NCI-H2029 (cell line): ENCODE measurements at regions not wholly inside any gene's neighbourhood (a gene's known extent, or its start where the extent isn't known, plus 50 kb on each side); places are given as distances from the start of the nearest gene placed in this dataset.
"Not testable (repeated sequence)": the region's sequence is repeated elsewhere in the genome, so short reads cannot be mapped to it uniquely, and the experiment has no call there.

Source experiments
- DNase-seq: peaks from one replicate; lab custom pipeline; 2025; lab: John Stamatoyannopoulos, UW

DNA sequence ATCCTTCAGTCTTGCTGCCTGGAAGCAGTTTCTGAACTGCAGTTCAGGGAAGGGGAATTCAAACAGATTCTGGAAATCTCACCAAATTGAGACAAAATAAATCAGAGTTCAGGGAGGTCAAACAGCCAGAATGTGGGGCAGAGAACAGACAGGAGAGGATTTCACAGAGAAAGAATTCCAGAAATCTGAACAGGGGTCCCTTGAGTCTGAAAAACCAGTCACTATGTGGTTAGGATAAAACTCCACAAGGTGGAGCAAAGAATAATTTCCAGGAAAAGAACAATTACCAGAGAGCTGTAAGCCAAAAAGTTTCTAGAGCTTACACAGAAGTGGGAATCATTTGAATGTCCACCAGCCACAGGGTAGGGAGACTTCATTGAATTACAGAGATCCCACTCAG, 84.7 kb downstream of the URB2 start:
- no peak for DNase-seq

DNA sequence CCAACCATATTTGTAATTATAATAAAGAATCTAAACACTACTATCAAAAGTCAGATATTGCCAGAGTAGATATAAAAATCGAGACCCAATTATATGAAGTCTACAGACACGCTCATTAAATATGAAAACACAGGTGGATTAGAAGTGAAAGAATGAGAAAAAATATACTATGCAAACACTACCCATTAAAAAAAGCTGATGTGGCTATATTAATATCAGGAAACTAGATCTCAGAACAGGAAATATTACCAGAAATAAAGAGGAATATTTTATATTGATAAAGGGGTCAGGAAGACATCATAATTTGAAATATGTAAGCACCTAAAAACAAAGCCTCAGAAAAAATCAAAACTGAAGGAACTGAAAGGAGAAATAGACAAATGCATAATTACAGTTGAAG, 88.3 kb downstream of the URB2 start:
- no peak for DNase-seq

DNA sequence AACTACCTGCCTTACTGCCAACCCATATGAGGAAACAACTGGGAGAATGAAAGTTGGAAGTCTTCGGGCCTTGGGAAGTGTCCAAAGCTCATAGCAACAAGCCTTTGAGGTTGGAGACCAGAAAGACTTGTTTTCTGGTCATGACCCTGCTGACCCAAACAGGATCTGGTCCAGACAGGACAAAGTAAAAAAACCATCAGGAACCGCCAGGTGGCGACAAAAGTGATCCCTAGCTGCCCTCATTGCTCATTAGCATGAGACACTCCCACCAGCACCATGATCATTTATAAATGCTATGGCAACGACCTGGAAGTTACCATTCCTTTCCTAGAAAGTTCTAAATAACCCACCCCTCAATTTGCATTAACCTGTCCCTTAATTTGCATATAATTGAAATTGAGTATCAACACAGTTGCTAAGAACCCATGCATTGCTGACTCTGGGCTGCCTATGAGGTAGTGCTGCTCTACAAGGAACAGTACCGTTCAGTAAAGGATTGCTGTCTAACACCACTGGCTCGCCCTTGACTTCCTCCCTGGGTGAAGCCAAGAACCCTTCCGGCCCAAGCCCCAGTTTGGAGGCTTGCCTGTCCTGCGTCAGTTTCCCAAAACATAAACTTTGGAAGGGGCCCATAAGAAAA, 89.0 kb downstream of the URB2 start:
- no peak for DNase-seq

DNA sequence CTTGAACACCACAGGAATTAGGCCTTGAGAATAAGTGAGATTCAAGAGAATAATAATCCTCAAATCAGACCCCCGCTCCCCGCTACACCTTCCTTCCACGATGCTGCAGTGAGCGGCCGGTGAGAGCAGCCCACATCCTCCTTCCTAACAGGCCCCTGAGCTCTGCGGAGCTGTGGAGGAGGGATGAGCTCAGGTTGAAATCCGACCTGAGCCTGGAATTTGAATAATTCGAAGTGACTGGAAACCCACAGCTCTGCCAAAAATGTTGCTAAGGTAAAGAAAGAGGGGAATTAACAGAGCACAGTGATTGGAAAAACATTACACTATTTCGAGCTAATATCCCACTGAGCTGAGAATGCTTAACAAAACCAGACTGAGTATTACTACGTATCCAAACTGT, 90.0 kb downstream of the URB2 start:
- DNase-seq = no peak

DNA sequence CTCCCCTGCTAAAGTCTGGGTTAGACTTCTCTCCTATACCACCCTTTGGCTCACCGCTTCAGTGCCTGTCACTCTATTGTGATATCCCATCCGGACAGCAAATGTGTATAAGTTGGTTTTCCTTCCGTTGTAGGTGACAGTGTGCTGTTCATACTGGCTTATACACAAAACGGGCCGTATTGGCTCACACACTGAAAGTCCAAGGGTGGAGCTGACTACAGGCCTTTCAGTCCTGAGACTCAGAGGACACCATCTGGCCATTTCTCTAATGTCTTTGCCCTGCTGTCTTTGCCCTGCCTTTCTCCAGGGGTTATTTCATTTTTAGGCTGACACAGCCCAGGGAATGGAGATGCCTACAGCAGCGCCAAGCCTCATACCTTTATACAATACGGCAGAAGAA, 90.7 kb downstream of the URB2 start:
- DNase-seq = no peak

DNA sequence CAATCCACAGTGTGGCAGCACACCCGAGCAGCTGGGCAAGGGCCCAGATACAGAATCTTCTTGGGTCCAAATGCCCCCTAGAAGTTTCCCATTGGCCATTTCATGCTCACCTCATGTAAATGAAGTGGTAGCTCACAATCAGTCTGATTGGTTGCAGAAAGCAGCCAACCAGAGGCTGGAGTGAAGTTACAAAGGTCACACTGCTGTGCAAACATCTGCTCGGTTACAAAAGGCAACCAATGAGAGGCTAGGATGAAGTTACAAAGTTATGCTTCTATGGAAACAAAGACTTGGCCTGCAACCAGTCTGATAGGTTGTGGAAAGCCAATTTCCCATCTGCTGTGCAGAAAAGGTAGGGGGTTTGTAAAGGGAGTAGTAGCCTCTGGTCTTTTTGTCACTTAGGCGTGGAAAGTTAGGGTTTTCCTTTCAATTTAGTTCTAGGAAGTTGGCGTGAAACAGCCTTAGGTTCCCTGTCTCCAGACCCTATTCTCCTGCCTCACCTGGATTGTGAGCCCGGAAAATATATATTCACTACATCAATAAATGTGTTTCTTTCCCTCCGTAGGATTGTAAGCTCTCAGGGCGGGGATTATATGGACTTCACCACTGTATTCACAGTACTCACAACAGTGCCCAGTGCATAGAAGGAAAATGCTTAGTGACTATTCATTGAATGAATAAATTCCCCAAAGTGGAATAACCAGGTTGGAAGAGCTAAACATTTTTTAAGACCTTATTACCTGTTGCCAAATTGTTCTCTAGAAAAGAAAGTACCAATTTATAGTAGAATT, 91.9 kb downstream of the URB2 start:
- DNase-seq = no peak

DNA sequence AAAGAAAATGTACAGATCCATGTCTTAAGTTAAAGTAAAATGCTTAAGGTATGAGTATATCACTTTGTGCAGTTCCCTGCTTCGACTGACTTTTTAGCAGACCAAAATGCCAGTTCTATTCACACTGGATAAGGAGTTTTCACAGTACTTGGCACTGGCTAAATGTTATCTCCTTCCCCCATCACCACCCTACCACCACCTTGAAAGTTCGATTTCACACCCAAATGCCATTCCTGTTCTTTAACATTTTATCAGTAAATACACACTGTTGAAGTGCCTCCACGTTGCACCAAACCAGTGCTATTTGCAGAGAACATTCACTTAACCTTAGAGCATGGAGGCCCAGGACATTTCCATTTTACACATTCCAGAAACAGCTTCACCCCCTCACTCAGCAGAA, 100.0 kb downstream of the URB2 start:
- DNase-seq = no peak

DNA sequence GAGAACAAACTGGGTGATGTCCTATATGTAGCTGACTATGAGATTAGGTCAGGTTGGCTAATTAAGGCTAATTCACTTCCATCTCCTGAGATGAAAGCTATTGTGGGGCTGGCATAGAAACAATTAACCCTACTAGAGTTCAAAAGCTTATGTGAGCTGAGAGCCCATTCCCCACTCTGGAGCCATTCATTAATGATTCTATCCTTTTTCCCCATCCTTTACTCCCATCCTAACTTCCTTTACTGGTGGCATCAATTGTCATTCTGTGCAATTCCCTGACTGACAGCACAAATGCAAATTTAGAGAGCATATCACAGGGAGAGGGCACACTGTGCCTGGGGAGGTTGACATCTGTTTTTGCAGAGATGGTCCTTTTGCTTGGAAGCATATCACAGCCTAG, 103.9 kb downstream of the URB2 start:
- no peak for DNase-seq

DNA sequence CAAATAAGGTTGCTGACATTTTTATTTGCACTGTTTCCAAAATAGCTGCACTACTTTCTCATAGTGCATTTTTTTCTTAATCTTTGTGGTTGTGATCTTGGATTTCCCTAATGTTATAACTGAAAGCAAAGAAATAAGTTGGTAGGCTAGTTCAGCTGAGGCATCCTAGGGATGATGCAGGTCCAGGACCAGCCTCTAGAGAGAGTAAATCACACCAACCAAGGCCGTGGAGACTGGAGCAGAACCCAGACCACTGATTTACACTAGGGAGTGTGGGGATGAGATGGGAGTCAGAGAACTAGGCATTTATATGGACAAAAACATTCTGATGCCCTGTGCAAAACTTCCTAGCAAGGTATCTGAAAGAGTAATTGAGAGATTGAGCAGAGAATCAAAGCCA, 104.5 kb downstream of the URB2 start:
- no peak for DNase-seq

DNA sequence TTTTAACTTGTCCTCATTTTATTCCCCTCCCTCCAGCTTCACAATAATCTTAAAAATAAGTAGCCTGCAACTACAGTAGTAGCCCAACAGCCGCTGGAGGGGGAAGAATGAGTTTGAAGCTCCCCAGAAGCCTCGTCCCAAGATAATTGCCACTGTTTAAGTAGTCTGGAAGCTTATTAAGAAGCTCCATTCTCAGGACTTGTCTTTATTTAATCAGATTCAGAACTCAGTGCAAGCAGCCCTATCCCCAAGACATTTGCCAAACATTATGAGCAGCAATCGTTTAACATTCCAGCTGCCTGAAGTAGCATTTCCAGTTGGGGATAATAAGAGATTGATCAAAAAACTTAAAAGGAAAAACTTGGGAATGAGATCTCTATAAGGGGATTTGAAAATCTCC, 106.0 kb downstream of the URB2 start:
- DNase-seq = no peak

DNA sequence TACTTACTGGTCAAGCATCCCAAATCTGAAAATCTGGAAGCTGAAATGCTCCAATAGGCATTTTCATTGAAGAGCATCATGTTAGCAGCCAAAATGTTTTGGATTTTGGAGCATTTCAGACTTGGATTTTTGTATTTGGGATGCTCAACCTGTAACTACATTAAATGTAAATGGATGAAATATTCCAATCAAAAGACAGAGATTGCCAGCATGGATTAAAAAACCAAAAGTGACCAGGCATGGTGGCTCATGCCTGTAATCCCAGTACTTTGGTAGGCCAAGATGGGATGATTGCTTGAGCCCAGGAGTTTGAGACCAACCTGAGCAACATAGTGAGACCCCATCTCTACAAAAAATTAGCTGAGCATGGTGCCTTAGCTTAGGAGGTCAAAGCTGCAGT, 110.3 kb downstream of the URB2 start:
- no peak for DNase-seq

DNA sequence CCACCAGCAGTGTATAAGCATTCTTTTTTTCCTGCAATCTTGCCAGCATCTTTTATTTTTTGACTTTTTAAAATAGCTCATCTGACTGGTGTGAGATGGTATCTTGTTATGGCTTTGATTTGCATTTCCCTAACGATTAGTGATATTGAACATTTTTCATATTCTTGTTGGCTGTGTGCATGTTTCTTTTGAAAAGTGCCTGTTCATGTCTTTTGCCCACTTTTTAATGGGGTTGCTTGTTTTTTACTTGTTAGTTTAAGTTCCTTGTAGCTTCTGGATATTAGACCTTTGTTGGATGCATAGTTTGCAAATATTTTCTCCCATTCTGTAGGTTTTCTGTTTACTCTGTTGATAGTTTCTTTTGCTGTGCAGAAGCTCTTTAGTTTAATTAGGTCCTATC, 116.6 kb downstream of the URB2 start:
- DNase-seq = not testable (repeated sequence)

DNA sequence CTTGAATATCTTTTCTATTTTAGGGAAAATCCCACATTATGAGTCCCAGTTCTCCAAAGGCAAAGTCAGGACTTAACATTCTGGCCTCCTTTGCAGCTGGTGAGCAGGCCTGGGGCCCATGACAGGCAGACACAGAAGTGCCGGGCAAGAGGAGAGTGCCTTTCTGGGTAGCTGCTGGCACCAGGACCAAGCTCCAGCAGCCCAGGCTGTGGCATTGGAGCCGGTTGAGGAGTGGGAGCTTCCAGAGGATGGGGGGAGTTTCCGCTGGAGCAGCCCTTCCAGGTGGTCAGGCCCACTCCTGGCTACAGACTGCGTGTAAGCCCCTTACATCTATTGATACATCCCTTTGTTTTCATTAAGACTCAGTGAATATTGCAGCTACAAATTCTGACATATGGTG, 123.9 kb downstream of the URB2 start:
- DNase-seq = no peak

DNA sequence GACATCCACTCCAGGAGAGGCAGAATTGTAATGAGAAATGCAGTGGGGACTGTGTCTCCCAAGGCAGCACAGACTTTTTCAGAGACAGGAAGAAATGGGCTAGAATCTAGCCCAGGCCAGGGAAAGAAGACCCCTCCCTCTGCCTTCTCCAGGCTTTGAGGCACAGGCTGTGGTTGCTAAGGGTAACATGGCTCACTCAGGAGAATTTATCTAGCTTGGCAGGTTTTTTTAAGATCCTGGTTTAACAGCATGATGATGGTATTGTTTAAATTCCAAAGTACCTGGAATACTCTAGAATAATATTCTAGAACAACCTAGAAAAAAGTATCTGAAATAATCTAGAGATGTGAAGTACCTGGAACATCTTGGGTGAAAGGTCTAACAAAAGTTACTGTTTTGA, 125.6 kb downstream of the URB2 start:
- no peak for DNase-seq

DNA sequence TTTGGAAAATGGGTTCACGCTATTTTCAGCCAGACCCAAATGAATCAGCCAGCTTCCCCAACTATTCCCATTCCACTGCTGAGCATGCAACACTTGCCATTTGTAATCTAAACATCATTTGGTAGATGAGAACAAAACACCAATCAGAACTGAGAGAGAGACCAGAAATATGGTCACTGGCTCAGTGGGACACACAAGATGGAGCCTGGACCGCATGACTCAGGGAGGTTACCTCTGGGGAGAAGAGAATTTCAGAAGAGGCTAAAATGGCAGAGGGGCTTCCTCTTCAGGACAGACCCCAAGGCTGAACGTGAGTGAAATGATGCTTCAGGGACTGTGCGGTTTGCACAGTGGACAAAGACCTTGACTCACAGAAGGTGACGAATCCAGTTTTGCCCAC, 126.6 kb downstream of the URB2 start:
- no peak for DNase-seq

DNA sequence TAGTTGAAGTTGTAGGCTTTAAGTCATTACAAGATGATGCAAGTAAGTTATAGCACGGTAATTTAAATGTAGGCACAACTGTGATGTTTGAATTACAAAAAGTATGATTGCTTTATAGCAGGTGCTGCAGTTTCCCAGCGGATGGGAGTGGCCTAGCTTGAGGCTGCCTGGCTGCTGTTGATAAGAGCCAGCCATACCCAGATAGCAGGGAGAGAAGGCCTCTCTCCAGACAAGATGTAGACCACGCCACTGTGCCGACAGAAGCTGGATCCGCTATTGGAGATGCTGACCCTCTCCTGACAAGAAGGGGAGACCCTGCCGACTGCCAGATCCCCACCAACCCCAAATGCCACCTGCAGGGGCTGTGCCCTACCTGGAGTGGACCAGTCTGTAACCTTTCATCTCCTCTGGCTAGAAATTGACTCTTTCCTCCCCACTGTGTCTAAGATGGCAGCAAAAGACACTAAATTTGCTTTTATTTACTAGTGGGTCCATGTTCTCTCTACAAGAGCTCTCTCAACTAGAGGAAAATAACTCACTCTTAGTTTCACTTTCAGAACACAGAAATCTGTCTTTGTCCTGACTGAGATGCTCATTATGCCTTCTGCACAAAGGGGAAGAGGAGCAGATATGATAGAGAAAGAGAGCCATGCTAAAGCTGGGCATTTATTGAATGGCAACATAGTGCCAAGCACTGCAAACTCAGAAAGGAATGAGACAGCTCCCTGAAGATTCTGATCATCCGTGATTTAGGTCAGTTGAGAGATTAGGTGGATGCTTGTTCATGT, 127.9 kb downstream of the URB2 start:
- DNase-seq = no peak

DNA sequence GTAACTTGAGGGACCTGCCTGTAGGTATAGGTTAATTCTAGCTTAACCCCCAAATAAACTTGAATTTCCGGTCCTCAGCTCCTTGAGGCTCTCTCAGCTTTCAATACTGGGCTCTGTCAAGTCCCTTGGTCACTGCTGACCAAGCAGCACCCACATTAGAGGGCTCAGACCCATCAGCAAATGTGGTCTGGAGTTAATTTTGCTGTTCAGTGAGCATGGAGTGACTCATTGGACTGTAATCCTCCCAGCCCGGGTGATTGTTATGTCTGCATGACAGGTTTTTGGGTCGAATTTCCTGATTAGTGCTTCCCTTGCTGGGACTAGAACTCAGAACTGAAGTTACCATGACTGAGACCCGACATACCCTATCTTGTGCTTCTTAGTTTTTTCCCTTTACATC, 130.6 kb downstream of the URB2 start:
- DNase-seq = no peak

DNA sequence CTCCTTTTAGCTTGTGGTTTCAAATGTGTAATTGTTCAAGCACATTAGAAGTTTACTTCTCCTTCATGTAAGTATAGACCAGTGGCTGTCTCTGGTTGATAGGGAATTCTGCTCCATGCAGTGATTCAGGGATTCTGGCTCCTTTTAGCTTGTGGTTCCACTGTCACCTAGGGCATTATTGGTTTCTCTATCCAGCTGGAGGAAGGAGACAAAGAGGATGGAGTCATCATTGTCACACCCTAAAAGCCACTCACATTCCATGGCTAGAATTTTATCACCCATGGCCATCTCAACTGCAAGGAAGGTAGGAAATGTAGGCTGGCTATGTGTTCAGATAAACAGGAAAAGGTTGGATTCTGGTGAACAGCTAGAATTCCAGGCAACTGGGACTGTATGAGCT, 131.2 kb downstream of the URB2 start:
- no peak for DNase-seq

DNA sequence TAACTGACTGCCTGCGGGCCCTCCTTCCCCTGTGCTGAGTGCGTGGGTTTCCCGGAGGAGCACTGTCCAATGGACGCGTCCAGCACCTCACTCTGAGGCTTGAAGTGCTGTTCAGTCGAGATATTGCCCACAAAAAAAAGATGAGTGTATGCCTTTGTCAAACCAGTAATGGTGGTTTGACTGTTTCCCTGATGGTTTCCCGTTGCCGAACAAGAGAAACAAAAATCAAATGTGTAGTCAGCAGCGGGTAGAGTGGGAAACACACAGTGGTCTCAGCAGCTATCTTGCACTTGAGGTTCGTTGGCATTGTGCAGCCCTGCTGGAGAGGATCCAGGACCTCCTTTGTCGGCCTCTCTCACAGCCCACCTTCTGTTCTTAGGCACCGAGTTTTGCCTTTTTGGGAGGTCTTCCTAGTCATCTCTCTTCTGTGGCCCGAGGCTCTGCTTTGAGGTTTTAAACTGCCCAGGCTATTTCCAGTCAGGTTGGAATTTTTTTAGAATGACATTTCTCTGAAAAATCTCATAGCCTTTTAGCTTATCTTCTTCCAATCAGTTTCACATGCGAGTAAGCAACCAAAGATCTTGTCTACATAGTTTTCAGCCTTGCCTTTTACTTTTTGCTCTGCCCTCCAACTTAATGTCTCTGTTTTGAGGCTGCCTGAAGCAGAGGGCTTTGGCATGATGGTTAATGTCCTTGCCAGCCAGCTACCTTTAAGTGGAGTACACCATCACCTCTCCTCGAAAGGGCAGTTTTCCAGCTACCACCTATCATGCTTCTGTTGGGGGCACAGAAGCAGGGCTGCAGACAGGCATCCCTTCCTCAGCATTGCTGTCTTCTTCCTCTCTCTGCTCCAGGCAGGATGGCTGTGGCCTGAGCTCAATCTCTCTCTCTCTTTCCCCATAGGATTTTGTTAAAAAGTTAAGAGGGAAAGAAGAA, 132.3 kb downstream of the URB2 start:
- no peak for DNase-seq

DNA sequence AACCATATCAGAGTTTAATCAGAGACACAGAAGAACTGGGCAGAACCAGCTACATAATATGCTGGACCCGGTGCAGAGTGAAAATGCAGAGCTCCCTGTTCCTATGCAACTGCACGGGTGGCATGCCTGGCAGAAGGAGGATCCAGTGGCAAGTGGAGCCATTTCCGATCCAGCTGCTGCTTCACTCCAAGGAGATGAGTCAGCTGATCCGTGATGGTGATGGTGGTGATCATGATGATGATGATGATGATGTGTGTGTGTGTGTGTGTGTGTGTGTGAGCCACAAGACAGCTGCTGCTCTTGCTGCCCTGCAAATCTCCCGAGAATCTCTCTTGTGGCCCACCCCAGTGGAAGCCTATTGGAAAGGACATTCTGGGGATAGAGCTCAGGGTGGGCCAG, 133.0 kb downstream of the URB2 start:
- DNase-seq = no peak

DNA sequence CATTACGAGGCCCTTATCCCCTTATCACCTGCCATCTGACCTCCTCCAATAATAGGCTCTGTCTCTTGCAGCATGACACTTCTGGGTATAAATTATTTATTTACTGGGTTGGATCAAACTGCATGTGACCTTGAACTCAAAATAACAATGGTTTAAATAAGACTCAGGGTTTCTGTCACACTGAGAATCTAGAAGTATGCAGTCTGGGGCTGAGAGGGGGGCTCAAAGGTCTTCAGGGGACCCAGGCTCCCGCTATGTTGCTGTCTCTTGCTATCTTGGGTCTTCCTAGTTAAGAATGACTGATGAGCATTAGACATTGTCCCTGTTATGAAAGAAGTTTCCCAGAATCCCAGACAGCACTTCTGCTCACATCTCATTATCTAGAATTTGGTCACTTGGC, 133.5 kb downstream of the URB2 start:
- DNase-seq = no peak

DNA sequence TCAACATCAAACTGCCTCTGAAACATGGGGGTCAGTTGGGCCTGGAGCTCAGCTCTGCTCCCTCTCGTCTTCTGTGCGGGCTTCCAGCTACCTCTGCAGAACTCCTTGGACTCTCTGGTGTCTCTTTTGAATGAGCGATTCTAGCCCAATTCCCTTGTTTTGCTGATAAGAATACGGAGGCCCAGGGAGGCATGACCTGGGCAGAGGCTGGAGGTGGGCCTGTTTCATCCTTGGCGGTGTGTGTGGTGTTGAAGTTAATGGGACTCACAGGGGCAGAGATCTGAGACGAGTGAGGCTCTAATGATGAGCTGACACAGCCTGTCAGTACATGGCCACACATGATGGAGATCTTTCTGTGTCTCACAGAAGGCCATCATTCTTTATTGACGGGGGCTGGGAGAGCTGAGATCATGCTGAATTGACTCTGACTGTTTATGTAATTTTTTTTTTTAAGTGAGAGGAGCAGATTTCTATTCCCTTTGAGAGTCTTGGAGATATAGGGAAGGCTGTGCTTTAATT, 134.5 kb downstream of the URB2 start:
- no peak for DNase-seq
